HepG2 (cell line): ENCODE measurements at regions not wholly inside any gene's neighbourhood (a gene's known extent, or its start where the extent isn't known, plus 50 kb on each side); places are given as distances from the start of the nearest gene placed in this dataset.

ENCODE experiments used
- ATAC-seq: fragments of 200-7000 bp; cut with Tn5 transposase; 3 replicates; pipeline ENCODE4 v1.9.1; 2020; ENCODE audit warnings: mild to moderate bottlenecking, moderate library complexity
- BruUV-seq: library from RNA; stranded (reverse); fragments of 400-500 nt; replicated peaks from 2 replicates; lab custom pipeline; 2021; lab: Mats Ljungman, UMichigan
- CTCF ChIA-PET: fragments of 300-600 bp; formaldehyde crosslinking; extraction: SDS; loops from one replicate; lab custom pipeline; 2021; ENCODE audit warnings: low total read pairs, inconsistent platforms, low intra/inter-chr PET ratio; lab: Yijun Ruan, JAX
- POLR2A ChIA-PET: fragments of 350-600 bp; sonication (Branson Sonifier 250); formaldehyde crosslinking; loops from one replicate; lab custom pipeline; 2020; ENCODE audit warnings: antibody characterized with exemption, inconsistent platforms; lab: Yijun Ruan, JAX
- DNase-seq: peaks from one replicate; pipeline ENCODE4 v3.0.0-alpha.2; 2015; ENCODE audit warnings: low spot score
- FAIRE-seq: peaks from 3 replicates; lab custom pipeline; 2011; peaks lifted over from hg19 to GRCh38; lab: Jason Lieb, UNC
- H2AFZ ChIP-seq: one replicate; pipeline ENCODE4 v1.6.1; 2011; ENCODE audit warnings: low read length, inconsistent platforms
- H3K27ac ChIP-seq: fragments of 300-600 bp; 3 replicates; pipeline ENCODE4 v1.8.0; 2011; ENCODE audit warnings: mixed run types, mild to moderate bottlenecking, mixed read lengths, low read length, inconsistent platforms; ENCODE audit not compliant: insufficient read depth; ENCODE audit errors: extremely low read length
- H3K27me3 ChIP-seq, 2 experiments: fragments of 200-600 bp in 1 of 2; 2 replicates in 1 of 2; 3 replicates in 1 of 2; pipeline versions ENCODE4 v1.6.0 to v1.8.0; 2011; ENCODE audit warnings: low read length in 2 of 2, mild to moderate bottlenecking in 2 of 2, moderate library complexity in 2 of 2, inconsistent platforms in 1 of 2; ENCODE audit not compliant: insufficient read depth in 2 of 2, control insufficient read depth in 1 of 2
- H3K36me3 ChIP-seq, 2 experiments: fragments of 200-600 bp in 1 of 2; replicated peaks in 1 of 2; 2 replicates in 1 of 2; 3 replicates in 1 of 2; pipeline versions ENCODE4 v1.5.1 to v1.8.0; 2011; ENCODE audit warnings: low read length in 2 of 2, inconsistent platforms in 1 of 2; ENCODE audit not compliant: insufficient read depth in 2 of 2, control insufficient read depth in 1 of 2
- H3K4me1 ChIP-seq: 2 replicates; pipeline ENCODE4 v1.5.1; 2012; ENCODE audit warnings: low read length, inconsistent platforms; ENCODE audit not compliant: insufficient read depth
- H3K4me2 ChIP-seq: 2 replicates; pipeline ENCODE4 v1.6.0; 2011; ENCODE audit warnings: low read depth, low read length, inconsistent platforms
- H3K4me3 ChIP-seq, 3 experiments: fragments of 200-600 bp in 1 of 3; sonication (generic), shearing (Covaris generic) in 1 of 3; replicated peaks in 1 of 3; 2 replicates each; pipeline ENCODE4 v1.5.1; 2011 to 2016; ENCODE audit warnings: low read length in 3 of 3, inconsistent platforms in 2 of 3, low read depth in 2 of 3, mild to moderate bottlenecking in 2 of 3, control low read depth in 1 of 3, mixed read lengths in 1 of 3; ENCODE audit not compliant: insufficient read depth in 1 of 3
- H3K79me2 ChIP-seq: one replicate; pipeline ENCODE4 v1.6.1; 2011; ENCODE audit warnings: low read length, inconsistent platforms; ENCODE audit not compliant: insufficient read depth
- H3K9ac ChIP-seq: 2 replicates; pipeline ENCODE4 v1.6.0; 2011; ENCODE audit warnings: mild to moderate bottlenecking, low read depth, low read length, inconsistent platforms; ENCODE audit not compliant: insufficient read depth
- H3K9me3 ChIP-seq: 2 replicates; pipeline ENCODE4 v1.5.1; 2012; ENCODE audit warnings: mild to moderate bottlenecking, low read length
- H4K20me1 ChIP-seq: 2 replicates; pipeline ENCODE4 v1.6.0; 2011; ENCODE audit warnings: inconsistent platforms, mild to moderate bottlenecking, low read length, moderate library complexity; ENCODE audit not compliant: insufficient read depth
- ASH2L ChIP-seq: fragments of 300-600, 200-600 bp; sonication (generic); IDR thresholded peaks from 2 replicates; pipeline ENCODE4 v1.7.0; 2017; ENCODE audit warnings: low read depth, mild to moderate bottlenecking, moderate library complexity, mixed read lengths, low read length; ENCODE audit not compliant: insufficient read length
- EED ChIP-seq: sonication (generic); formaldehyde crosslinking; IDR thresholded peaks from 2 replicates; pipeline ENCODE4 v1.5.0; 2020; ENCODE audit warnings: mild to moderate bottlenecking, missing genetic modification reagents
- EZH2 ChIP-seq: conservative IDR thresholded peaks from 2 replicates; pipeline ENCODE4 v1.6.1; 2012; ENCODE audit warnings: mild to moderate bottlenecking, low read depth, low read length, moderate library complexity
- GPN1 ChIP-seq: sonication (generic); formaldehyde crosslinking; IDR thresholded peaks from 2 replicates; pipeline ENCODE4 v1.5.1; 2020; ENCODE audit warnings: missing genetic modification reagents, borderline replicate concordance
- NPAS2 ChIP-seq: sonication (generic); formaldehyde crosslinking; IDR thresholded peaks from 2 replicates; pipeline ENCODE4 v1.8.0; 2022; ENCODE audit warnings: mild to moderate bottlenecking, missing genetic modification reagents, borderline replicate concordance
- POLR2A ChIP-seq, 2 experiments: IDR thresholded peaks; 2 replicates each; pipeline ENCODE4 v1.6.1; 2011; ENCODE audit warnings: low read depth in 2 of 2, low read length in 2 of 2, mild to moderate bottlenecking in 1 of 2, moderate library complexity in 1 of 2; ENCODE audit not compliant: insufficient read depth in 1 of 2
- U2AF2 ChIP-seq: fragments of 200-400 bp; formaldehyde crosslinking; IDR thresholded peaks from 2 replicates; pipeline ENCODE4 v1.6.1; 2017; ENCODE audit warnings: low read depth, mild to moderate bottlenecking, low read length
- ZNF367 ChIP-seq: sonication (generic); formaldehyde crosslinking; IDR thresholded peaks from 2 replicates; pipeline ENCODE4 v1.4.0; 2020; ENCODE audit warnings: missing genetic modification reagents, borderline replicate concordance
- WGBS: methylation state at CpG from one replicate; pipeline ENCODE4 v1.1.6; 2017; ENCODE audit warnings: low lambda C conversion rate; 5-methylcytosine and 5-hydroxymethylcytosine counted together
- in situ Hi-C: cut with HindIII; loops from 2 replicates; pipeline ENCODE4 v1.10.0; 2017; ENCODE audit warnings: low pct_unique_long_range_greater_than_20kb; ENCODE audit not compliant: extremely low pct_ligation_motif_present
- intact Hi-C: fragments of 100-400 bp; cut with micrococcal nuclease; formaldehyde crosslinking; loops from one replicate; pipeline ENCODE4 v1.10.0; 2022; ENCODE audit not compliant: unreplicated experiment
- TF ChIP-seq, protein P1 (sequence below): sonication (generic); formaldehyde crosslinking; IDR thresholded peaks from 2 replicates; pipeline ENCODE4 v1.5.0; 2020; ENCODE audit warnings: missing genetic modification reagents
- TF ChIP-seq, protein P2 (sequence below): sonication (generic); formaldehyde crosslinking; IDR thresholded peaks from 2 replicates; pipeline ENCODE4 v1.8.0; 2023; ENCODE audit warnings: mild to moderate bottlenecking, missing genetic modification reagents
- TF ChIP-seq, protein P3 (sequence below): sonication (generic); formaldehyde crosslinking; IDR thresholded peaks from 2 replicates; pipeline ENCODE4 v1.4.0; 2020; ENCODE audit warnings: mild to moderate bottlenecking, missing genetic modification reagents
- TF ChIP-seq, protein P4 (sequence below): sonication (generic); formaldehyde crosslinking; IDR thresholded peaks from 2 replicates; pipeline ENCODE4 v1.4.0; 2020; ENCODE audit warnings: missing genetic modification reagents, mild to moderate bottlenecking, borderline replicate concordance
- TF ChIP-seq, protein P5 (sequence below): sonication (generic); formaldehyde crosslinking; IDR thresholded peaks from 2 replicates; pipeline ENCODE4 v1.4.0; 2020; ENCODE audit warnings: missing genetic modification reagents, borderline replicate concordance

DNA sequence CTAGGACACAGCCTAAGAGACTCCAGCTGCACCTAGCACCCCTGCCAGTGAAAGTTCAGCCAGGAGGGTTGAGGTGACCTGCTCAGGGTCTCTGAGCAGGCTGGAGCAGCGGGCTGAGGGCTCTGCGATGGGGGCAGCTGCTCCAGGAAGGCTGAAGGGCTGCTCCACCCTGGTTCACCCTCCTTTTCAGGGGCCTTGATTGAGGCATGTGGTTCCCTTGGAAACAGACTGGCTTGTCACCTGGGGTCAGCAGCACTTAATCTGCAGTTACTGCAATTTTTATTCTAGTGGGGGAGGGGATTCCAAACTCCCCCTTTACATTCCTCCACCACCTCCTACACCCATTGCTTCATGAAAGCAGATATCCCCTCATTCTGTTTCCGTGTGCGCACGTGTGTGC lies 85.3 kb upstream of the UNC5B start:
- Histone ChIP-seq H3K9ac (no peak overlapping the region), H3K4me2 (no peak overlapping the region), H3K4me3 (no peak overlapping the region), H4K20me1 (no peaks in the 10 kb centered on the region), H3K27ac (no peak overlapping the region), H3K9me3 (no peaks in the 10 kb centered on the region), H3K27me3 (peaks cover 0 to 43% of the 10 kb centered on the region in 2 experiments; a peak in 4 of 5 replicates), H3K79me2 (no peaks in the 10 kb centered on the region), H2AFZ (no peak overlapping the region), H3K4me1 (no peaks in the 10 kb centered on the region), H3K36me3 (no peaks in the 10 kb centered on the region)
- CTCF ChIA-PET: no interaction called here
- POLR2A ChIA-PET: no interaction called here
- no TSS peak for BruUV-seq
- ATAC-seq (no peak), FAIRE-seq (no peak), DNase-seq (no peak)
- in situ Hi-C loops: no loop called here
- intact Hi-C loops: no loop called here
- WGBS: 80% methylated on average over 3 of the region's 5 CpGs
- TF ChIP-seq EED (no peak), ZNF367 (CRISPR knock-in tag) (no peak), NPAS2 (no peak), POLR2A (IDR thresholded peaks at IDR 0.05; ENCODE audit: insufficient read depth in 1 of 2, low read depth in 2 of 2, low read length in 2 of 2) (no peak), ASH2L (no peak), GPN1 (CRISPR knock-in tag) (no peak), EZH2 (no peak), U2AF2 (no peak)
- TF ChIP-seq, protein P1, sequence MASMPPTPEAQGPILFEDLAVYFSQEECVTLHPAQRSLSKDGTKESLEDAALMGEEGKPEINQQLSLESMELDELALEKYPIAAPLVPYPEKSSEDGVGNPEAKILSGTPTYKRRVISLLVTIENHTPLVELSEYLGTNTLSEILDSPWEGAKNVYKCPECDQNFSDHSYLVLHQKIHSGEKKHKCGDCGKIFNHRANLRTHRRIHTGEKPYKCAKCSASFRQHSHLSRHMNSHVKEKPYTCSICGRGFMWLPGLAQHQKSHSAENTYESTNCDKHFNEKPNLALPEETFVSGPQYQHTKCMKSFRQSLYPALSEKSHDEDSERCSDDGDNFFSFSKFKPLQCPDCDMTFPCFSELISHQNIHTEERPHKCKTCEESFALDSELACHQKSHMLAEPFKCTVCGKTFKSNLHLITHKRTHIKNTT (CRISPR knock-in tag): no peak
- TF ChIP-seq, protein P2, sequence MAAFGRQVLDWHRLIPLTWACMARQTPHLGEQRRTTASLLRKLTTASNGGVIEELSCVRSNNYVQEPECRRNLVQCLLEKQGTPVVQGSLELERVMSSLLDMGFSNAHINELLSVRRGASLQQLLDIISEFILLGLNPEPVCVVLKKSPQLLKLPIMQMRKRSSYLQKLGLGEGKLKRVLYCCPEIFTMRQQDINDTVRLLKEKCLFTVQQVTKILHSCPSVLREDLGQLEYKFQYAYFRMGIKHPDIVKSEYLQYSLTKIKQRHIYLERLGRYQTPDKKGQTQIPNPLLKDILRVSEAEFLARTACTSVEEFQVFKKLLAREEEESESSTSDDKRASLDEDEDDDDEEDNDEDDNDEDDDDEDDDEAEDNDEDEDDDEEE (CRISPR knock-in tag): no peak
- TF ChIP-seq, protein P3, sequence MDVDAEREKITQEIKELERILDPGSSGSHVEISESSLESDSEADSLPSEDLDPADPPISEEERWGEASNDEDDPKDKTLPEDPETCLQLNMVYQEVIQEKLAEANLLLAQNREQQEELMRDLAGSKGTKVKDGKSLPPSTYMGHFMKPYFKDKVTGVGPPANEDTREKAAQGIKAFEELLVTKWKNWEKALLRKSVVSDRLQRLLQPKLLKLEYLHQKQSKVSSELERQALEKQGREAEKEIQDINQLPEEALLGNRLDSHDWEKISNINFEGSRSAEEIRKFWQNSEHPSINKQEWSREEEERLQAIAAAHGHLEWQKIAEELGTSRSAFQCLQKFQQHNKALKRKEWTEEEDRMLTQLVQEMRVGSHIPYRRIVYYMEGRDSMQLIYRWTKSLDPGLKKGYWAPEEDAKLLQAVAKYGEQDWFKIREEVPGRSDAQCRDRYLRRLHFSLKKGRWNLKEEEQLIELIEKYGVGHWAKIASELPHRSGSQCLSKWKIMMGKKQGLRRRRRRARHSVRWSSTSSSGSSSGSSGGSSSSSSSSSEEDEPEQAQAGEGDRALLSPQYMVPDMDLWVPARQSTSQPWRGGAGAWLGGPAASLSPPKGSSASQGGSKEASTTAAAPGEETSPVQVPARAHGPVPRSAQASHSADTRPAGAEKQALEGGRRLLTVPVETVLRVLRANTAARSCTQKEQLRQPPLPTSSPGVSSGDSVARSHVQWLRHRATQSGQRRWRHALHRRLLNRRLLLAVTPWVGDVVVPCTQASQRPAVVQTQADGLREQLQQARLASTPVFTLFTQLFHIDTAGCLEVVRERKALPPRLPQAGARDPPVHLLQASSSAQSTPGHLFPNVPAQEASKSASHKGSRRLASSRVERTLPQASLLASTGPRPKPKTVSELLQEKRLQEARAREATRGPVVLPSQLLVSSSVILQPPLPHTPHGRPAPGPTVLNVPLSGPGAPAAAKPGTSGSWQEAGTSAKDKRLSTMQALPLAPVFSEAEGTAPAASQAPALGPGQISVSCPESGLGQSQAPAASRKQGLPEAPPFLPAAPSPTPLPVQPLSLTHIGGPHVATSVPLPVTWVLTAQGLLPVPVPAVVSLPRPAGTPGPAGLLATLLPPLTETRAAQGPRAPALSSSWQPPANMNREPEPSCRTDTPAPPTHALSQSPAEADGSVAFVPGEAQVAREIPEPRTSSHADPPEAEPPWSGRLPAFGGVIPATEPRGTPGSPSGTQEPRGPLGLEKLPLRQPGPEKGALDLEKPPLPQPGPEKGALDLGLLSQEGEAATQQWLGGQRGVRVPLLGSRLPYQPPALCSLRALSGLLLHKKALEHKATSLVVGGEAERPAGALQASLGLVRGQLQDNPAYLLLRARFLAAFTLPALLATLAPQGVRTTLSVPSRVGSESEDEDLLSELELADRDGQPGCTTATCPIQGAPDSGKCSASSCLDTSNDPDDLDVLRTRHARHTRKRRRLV (CRISPR knock-in tag): no peak
- TF ChIP-seq, protein P4, sequence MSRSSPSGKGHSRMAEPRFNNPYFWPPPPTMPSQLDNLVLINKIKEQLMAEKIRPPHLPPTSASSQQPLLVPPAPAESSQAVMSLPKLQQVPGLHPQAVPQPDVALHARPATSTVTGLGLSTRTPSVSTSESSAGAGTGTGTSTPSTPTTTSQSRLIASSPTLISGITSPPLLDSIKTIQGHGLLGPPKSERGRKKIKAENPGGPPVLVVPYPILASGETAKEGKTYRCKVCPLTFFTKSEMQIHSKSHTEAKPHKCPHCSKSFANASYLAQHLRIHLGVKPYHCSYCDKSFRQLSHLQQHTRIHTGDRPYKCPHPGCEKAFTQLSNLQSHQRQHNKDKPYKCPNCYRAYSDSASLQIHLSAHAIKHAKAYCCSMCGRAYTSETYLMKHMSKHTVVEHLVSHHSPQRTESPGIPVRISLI (CRISPR knock-in tag): no peak
- TF ChIP-seq, protein P5, sequence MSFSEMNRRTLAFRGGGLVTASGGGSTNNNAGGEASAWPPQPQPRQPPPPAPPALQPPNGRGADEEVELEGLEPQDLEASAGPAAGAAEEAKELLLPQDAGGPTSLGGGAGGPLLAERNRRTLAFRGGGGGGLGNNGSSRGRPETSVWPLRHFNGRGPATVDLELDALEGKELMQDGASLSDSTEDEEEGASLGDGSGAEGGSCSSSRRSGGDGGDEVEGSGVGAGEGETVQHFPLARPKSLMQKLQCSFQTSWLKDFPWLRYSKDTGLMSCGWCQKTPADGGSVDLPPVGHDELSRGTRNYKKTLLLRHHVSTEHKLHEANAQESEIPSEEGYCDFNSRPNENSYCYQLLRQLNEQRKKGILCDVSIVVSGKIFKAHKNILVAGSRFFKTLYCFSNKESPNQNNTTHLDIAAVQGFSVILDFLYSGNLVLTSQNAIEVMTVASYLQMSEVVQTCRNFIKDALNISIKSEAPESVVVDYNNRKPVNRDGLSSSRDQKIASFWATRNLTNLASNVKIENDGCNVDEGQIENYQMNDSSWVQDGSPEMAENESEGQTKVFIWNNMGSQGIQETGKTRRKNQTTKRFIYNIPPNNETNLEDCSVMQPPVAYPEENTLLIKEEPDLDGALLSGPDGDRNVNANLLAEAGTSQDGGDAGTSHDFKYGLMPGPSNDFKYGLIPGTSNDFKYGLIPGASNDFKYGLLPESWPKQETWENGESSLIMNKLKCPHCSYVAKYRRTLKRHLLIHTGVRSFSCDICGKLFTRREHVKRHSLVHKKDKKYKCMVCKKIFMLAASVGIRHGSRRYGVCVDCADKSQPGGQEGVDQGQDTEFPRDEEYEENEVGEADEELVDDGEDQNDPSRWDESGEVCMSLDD (CRISPR knock-in tag): no peak
